GM19463 (cell line): ENCODE measurements at regions not wholly inside any gene's neighbourhood (a gene's known extent, or its start where the extent isn't known, plus 50 kb on each side); places are given as distances from the start of the nearest gene placed in this dataset.
"Not testable (repeated sequence)": the region's sequence is repeated elsewhere in the genome, so short reads cannot be mapped to it uniquely, and the experiment has no call there.

Experiments used
- ATAC-seq: cut with Tn5 transposase; IDR thresholded peaks from one replicate; pipeline ENCODE4 v1.9.1; 2021; ENCODE audit warnings: mild to moderate bottlenecking, moderate library complexity; ENCODE audit not compliant: unreplicated experiment

DNA sequence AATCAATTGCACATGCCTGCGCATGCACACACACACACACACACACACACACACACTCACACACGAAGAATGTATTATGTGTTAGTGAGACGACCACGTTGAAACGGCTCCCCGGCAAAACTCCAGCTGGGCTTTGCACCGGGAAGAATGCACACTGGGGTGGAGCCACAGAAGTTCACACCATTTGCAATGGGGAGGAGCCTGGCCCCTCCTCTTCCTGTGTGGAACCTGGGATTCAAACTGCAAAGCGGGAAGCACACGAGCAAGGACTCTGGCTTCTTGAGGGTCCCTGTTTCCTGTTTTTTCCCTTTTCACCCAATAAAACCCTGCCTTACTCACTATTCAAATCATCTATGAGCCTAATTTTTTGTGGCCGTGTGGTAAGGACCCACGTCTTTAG lies 304.0 kb upstream of the TMEFF2 start:
- no peak for ATAC-seq

- ATAC-seq: not testable (repeated sequence)
Measured at GRCh38 chr2:192488158-192488557, 293.4 kb upstream of the TMEFF2 start.

DNA sequence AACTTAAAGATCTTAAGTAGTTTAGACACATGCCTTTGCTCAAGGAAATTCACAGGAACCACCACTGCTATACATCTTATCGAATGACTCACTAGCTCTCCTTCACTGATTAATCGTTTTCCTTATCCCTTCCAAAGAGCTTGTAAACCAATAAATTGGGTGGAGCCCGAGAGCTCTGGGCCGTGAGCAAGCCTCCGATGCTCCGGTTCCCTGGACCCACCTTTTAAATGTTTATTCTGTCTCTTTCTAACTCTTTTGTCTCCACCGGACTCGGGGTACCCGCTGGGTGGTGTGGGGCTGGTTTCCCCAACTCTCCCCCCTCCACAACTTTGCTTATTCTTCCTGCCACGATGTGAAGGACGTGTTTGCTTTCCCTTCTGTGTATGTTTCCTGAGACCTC lies 292.9 kb upstream of the TMEFF2 start:
- ATAC-seq: no peak

- ATAC-seq: no peak
Measured at GRCh38 chr2:192484903-192485302, 290.2 kb upstream of the TMEFF2 start.

DNA sequence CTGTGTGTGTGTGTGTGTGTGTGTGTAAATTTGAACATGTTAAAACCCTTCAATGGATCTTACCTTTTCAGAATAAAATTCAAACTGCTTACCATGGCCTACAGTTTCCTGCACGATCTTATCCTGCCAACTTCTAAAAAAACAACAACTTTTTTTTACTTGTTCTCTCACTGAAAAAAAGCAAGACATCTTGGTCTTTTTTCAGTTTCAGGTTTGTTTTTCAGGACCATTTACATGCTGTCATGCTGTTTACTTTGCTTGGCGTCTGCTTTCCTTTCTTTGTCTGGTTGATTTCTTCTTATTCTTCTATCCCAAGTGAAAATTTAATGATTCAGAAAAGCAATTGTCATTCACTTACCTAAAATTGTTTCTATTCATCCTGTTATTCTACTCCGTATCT lies 286.3 kb upstream of the TMEFF2 start:
- ATAC-seq: no peak

- no peak for ATAC-seq
Measured at GRCh38 chr2:192473331-192473730, 278.6 kb upstream of the TMEFF2 start.

GRCh38 chr2:192471982-192472381 lies 277.2 kb upstream of the TMEFF2 start:
- no peak for ATAC-seq

DNA sequence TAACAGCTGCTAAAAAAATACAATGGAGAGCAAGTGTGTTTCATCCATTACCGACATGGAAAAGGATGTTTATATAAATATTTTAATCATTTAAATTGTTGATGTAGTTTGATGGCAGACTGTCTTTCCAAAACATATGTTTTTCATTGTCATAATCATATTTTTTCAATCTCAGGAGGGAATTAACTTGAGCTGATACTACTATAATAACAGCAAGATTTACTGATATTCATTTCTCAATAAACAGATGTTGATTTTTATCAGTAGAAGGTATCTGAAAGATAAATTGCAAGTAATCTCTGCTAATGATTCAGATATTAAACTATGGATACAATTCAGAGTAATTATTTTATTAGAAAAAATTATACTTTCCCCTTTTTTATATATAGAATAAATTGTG lies 274.9 kb upstream of the TMEFF2 start:
- no peak for ATAC-seq

DNA sequence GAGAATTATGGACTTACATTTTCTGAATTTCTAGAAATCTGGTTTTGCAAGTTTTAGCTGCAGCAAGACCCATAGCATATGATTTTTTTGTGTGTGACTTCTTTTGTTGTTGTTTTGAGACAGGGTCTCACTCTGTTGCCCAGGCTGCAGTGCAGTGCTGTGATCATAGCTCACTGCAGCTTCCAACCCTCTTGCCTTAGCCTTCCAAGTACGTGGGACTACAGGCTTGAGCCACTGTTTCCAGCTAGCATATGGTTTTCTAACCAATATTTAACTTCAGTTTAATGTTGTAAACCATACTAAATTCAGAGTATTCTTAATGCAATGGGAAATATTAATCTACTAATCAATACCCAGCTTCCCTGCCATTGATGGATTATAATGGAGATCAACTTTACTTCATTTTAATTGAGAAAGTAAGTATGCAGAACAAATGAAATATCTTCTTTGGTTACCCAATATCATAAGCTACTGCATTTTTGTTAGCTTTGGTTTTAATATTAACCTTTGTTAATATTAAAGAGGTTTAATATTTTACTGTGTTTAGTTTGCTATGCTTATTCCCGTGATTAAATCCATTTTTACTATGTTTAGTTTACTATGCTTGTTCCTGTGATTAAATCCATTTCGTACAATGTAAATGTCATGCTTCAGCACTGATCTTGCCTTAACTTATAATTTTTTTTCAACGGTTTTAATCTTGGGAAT lies 273.4 kb upstream of the TMEFF2 start:
- ATAC-seq: no peak

- no peak for ATAC-seq
Measured at GRCh38 chr2:192465141-192465540, 270.4 kb upstream of the TMEFF2 start.

DNA sequence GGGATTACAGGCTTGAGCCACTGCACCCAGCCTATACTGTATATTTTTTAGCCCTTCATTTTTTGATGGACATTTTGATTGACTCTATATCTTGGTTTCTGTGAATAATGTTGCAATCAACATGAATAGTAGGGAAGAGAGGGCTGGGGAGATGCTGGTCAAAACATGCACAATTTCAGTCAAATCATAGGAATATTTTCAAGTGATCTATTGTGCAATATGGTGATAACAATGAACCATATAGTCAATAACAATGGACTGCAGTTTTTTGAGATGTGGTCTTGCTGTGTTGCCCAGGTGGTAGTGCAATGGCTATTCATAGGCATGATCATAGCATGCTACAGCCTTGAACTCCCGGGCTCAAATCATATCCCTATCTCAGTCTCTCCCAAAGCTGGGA lies 264.7 kb upstream of the TMEFF2 start:
- no peak for ATAC-seq

DNA sequence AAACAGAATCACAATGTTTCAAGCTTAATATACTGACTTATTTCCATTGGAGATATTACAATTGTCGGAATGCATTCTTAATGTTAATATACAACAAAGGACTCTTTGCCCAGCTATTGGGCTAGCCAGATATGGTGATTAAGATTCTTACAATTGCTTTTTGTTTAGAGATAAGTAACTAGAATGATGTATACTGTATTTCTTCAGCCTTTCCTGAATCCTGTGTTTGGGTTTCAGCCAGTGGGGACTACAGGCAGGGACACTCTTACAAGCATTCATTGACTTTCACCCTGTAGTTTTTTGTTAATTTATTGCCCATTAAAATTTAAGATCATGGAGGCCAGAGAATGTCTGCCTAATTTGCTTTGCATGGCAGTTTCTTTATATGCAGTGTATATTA lies 254.1 kb upstream of the TMEFF2 start:
- no peak for ATAC-seq

DNA sequence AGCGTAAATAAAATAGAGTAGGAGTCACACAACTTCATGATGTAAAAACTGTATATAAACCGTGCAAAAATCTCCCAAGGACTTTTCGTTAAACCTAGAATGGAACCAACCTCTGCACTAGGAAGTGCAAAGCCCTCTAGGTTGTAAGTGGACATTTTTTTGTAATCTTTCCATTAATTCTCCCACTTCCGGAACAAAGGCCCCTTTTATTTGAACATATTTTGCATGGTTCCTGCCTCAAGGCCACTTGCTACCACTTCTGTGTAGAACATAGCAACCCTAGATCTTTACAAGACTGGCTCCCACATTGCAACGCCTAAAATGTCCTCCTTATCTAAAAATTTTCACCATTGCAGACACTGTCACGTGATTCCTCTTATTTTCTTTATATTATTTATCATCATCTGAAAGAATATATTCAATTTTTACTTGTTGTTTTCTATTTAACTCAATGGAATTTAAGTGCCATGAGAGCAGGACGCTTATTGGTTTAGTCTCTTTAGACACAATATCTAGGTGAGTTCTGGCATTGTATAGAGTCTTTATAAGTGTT lies 249.6 kb upstream of the TMEFF2 start:
- ATAC-seq: no peak

GRCh38 chr2:192443831-192444230 lies 249.1 kb upstream of the TMEFF2 start:
- ATAC-seq: no peak

- ATAC-seq: no peak
Measured at GRCh38 chr2:192438239-192438638, 243.5 kb upstream of the TMEFF2 start.

DNA sequence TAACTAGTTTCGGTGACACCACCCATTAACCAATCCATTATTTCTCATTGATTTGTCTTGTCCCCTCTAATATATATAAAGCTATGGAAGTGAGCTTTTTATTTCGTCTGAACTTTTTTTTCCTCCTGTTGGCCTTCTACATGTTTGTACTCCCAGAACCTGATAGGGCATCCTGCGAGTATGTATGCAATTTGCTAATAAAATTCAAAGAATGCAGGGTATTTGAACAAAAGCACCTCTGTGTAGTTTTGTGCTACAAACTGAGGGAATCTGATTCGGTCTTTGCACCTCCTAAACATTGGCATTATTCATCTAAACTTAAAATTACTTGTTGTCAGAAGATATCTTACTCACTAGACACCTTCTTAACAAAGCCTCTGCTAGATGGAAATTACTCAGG lies 242.9 kb upstream of the TMEFF2 start:
- no peak for ATAC-seq

DNA sequence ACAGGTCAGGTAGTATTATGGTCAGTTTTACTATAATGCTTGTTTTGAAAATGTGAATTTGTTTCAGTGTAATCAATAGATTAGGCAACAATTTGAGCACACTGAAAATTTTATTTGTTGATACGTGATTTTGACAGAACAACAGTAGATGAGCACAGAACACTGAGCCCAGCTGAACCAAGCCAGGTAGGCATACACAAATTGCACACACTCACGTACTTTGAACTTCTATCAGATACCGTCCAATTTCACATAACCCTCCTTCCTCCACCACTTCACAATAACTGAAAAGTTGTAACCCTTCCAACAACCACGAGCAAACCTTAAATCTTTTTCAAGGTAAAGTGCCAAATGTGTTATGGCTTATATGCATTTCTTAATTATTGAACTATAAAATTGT lies 229.5 kb upstream of the TMEFF2 start:
- no peak for ATAC-seq

- ATAC-seq: no peak
Measured at GRCh38 chr2:192419786-192420185, 225.1 kb upstream of the TMEFF2 start.

DNA sequence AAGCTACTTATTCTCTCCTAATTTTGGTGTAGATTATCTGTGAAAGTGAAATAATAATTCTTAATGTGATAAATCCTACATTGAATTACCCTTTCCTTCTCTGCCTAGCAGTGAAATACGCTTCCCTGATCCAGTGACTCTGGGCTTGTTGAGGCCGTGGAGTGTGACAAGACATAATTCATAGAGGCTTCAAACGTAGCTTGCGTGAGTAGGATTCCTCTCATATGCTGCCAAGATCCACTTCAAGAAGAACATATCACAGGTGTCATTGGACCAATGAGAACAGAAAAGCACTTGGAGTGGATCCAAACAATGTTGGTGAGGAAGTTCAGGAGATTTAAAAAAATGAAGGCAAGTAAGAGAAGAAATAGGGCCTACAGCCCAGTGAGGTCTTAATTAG lies 221.3 kb upstream of the TMEFF2 start:
- ATAC-seq: no peak

DNA sequence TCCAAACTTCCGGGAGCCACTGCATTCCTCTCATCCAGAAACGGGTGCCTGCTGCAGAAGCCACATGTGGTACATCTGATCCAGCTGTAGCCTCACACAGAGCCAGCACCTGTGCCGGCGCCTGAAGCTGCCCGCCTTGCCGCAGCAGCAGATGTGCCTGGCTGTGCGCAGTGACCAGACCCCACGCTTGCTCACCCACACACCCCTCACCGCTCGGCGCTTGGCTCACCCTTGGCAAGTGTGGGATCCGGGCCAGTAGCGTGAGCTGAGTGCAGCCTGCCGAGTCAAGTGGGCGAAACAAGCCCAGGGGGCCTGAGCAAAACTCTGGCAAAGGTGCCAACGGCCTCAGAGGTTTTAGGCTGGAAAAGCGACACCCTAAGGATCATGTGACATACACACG lies 220.1 kb upstream of the TMEFF2 start:
- no peak for ATAC-seq

DNA sequence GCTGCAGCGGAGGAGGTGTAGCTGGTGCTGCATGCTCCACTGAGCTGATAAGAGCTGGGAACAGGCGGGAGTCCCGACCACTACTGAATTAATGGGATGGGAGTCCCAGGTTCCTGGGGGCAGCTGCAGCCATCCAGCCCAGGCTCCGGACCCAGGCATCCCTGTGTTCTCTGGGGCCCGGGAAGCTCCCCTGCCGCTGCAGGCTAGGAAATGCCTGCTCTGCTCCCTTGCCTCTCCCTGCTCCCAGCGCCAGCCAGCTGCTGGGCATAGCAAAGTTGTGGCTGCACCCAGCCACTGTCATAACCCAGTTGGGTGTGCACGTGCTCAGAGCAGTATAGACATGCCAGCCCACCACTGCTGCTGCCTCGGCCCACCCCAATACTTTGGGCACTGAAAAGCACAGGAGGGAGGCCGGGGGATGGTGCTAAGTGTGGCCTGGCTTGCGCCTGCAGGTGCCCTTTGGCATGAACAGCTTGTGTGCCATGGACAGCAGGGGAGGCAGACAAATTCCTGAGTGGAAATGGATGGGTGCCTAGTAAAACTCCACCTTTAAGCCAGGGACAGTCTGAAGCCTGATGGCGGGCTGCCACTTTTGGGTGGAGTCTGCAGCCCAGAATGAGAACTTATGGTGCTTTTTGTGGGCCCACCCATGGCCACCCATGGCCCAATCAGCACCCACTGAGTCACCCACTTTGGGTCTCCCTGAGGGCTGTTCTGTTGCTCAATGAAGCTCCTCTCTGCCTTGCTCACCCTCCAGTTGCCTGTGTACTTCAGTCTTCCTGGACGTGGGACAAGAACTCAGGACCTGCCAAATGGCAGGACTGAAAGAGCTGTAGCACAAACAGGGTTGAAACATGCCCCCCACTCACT lies 219.3 kb upstream of the TMEFF2 start:
- no peak for ATAC-seq

GRCh38 chr2:192412866-192413265 lies 218.1 kb upstream of the TMEFF2 start:
- ATAC-seq: not testable (repeated sequence)
